Astrocyte (in vitro differentiated cells and primary cell): ENCODE measurements at regions not wholly inside any gene's neighbourhood (a gene's known extent, or its start where the extent isn't known, plus 50 kb on each side); places are given as distances from the start of the nearest gene placed in this dataset.
"Not testable (repeated sequence)": the region's sequence is repeated elsewhere in the genome, so short reads cannot be mapped to it uniquely, and the experiment has no call there.

Experiments
- DNase-seq: peaks from one replicate; pipeline ENCODE4 v3.0.0-alpha.2; 2010; ENCODE audit warnings: low read depth
- FAIRE-seq: peaks from 2 replicates; lab custom pipeline; 2011; peaks lifted over from hg19 to GRCh38; lab: Jason Lieb, UNC
- H2AFZ ChIP-seq: 2 replicates; pipeline ENCODE4 v1.6.0; 2012; ENCODE audit warnings: low read depth, low read length, inconsistent platforms
- H3K27ac ChIP-seq: 2 replicates; pipeline ENCODE4 v1.5.1; 2011; ENCODE audit warnings: low read depth, low read length, inconsistent platforms
- H3K27me3 ChIP-seq: 2 replicates; pipeline ENCODE4 v1.6.0; 2011; ENCODE audit warnings: low read length, inconsistent platforms; ENCODE audit not compliant: insufficient read depth
- H3K36me3 ChIP-seq: 2 replicates; pipeline ENCODE4 v1.5.1; 2011; ENCODE audit warnings: low read length, inconsistent platforms; ENCODE audit not compliant: insufficient read depth
- H3K4me1 ChIP-seq: 2 replicates; pipeline ENCODE4 v1.5.1; 2011; ENCODE audit warnings: low read length, inconsistent platforms; ENCODE audit not compliant: insufficient read depth
- H3K4me2 ChIP-seq: 2 replicates; pipeline ENCODE4 v1.6.0; 2012; ENCODE audit warnings: low read length, inconsistent platforms
- H3K4me3 ChIP-seq: 2 replicates; pipeline ENCODE4 v1.5.1; 2011; ENCODE audit warnings: low read depth, mild to moderate bottlenecking, low read length, inconsistent platforms; ENCODE audit not compliant: insufficient read depth
- H3K79me2 ChIP-seq: 2 replicates; pipeline ENCODE4 v1.6.0; 2012; ENCODE audit warnings: mild to moderate bottlenecking, low read length, inconsistent platforms; ENCODE audit not compliant: insufficient read depth
- H3K9ac ChIP-seq: 2 replicates; pipeline ENCODE4 v1.6.0; 2012; ENCODE audit warnings: mild to moderate bottlenecking, low read length, inconsistent platforms
- H3K9me3 ChIP-seq: 2 replicates; pipeline ENCODE4 v1.5.1; 2012; ENCODE audit warnings: low read depth, mild to moderate bottlenecking, low read length, inconsistent platforms; ENCODE audit not compliant: insufficient read depth
- H4K20me1 ChIP-seq: 2 replicates; pipeline ENCODE4 v1.6.0; 2012; ENCODE audit warnings: low read length, inconsistent platforms; ENCODE audit not compliant: insufficient read depth
- H3K27ac Mint-ChIP-seq: one replicate; pipeline ENCODE4 v1.8.0; 2021; ENCODE audit warnings: mild to moderate bottlenecking, mixed read lengths; ENCODE audit not compliant: unreplicated experiment
- H3K27me3 Mint-ChIP-seq: one replicate; pipeline ENCODE4 v1.8.0; 2021; ENCODE audit warnings: low read depth, mixed read lengths; ENCODE audit not compliant: unreplicated experiment
- H3K36me3 Mint-ChIP-seq: one replicate; pipeline ENCODE4 v1.8.0; 2021; ENCODE audit warnings: low read depth, mixed read lengths; ENCODE audit not compliant: unreplicated experiment
- H3K4me1 Mint-ChIP-seq: one replicate; pipeline ENCODE4 v1.8.0; 2021; ENCODE audit warnings: low read depth, mixed read lengths; ENCODE audit not compliant: unreplicated experiment
- H3K4me3 Mint-ChIP-seq: one replicate; pipeline ENCODE4 v1.8.0; 2021; ENCODE audit warnings: mild to moderate bottlenecking, moderate library complexity, mixed read lengths; ENCODE audit not compliant: unreplicated experiment
- H3K9me3 Mint-ChIP-seq: one replicate; pipeline ENCODE4 v1.8.0; 2021; ENCODE audit warnings: mild to moderate bottlenecking, mixed read lengths; ENCODE audit not compliant: unreplicated experiment
- EZH2 ChIP-seq: IDR thresholded peaks from 2 replicates; pipeline ENCODE4 v1.6.1; 2012; ENCODE audit warnings: mild to moderate bottlenecking, low read length, inconsistent platforms; ENCODE audit not compliant: insufficient read depth
- TF ChIP-seq, protein P1 (sequence below): IDR thresholded peaks from 2 replicates; pipeline ENCODE4 v1.5.1; 2011; ENCODE audit warnings: low read depth, mild to moderate bottlenecking, inconsistent platforms, low read length, moderate library complexity; ENCODE audit not compliant: insufficient read depth

- DNase-seq (peak; percentile 84), FAIRE-seq (no peak)
- no peak overlapping the region for H3K4me3 ChIP-seq
- H3K9ac ChIP-seq, result no peak overlapping the region
- peaks cover 6% of the 10 kb centered on the region for H3K4me1 ChIP-seq
- Mint-ChIP-seq H3K9me3 (no peaks in the 10 kb centered on the region), H3K27ac (peak overlapping the region; percentile 55), H3K4me1 (peaks cover 24% of the 10 kb centered on the region), H3K27me3 (no peaks in the 10 kb centered on the region), H3K36me3 (no peaks in the 10 kb centered on the region), H3K4me3 (no peak overlapping the region)
- H4K20me1 ChIP-seq, result no peaks in the 10 kb centered on the region
- no peaks in the 10 kb centered on the region for H3K27me3 ChIP-seq
- no peaks in the 10 kb centered on the region for H3K79me2 ChIP-seq
- H3K36me3 ChIP-seq, result no peaks in the 10 kb centered on the region
- H3K4me2 ChIP-seq, result peak overlapping the region; percentile 25
- TF ChIP-seq EZH2, result no peak
- TF ChIP-seq, protein P1, sequence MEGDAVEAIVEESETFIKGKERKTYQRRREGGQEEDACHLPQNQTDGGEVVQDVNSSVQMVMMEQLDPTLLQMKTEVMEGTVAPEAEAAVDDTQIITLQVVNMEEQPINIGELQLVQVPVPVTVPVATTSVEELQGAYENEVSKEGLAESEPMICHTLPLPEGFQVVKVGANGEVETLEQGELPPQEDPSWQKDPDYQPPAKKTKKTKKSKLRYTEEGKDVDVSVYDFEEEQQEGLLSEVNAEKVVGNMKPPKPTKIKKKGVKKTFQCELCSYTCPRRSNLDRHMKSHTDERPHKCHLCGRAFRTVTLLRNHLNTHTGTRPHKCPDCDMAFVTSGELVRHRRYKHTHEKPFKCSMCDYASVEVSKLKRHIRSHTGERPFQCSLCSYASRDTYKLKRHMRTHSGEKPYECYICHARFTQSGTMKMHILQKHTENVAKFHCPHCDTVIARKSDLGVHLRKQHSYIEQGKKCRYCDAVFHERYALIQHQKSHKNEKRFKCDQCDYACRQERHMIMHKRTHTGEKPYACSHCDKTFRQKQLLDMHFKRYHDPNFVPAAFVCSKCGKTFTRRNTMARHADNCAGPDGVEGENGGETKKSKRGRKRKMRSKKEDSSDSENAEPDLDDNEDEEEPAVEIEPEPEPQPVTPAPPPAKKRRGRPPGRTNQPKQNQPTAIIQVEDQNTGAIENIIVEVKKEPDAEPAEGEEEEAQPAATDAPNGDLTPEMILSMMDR, result no peak
- no peaks in the 10 kb centered on the region for H3K9me3 ChIP-seq
- no peak overlapping the region for H3K27ac ChIP-seq
- peak overlapping the region; percentile 59 for H2AFZ ChIP-seq
Observed at GRCh38 chr1:99441299-99442095, 177.2 kb downstream of the PLPPR4 start.

DNA sequence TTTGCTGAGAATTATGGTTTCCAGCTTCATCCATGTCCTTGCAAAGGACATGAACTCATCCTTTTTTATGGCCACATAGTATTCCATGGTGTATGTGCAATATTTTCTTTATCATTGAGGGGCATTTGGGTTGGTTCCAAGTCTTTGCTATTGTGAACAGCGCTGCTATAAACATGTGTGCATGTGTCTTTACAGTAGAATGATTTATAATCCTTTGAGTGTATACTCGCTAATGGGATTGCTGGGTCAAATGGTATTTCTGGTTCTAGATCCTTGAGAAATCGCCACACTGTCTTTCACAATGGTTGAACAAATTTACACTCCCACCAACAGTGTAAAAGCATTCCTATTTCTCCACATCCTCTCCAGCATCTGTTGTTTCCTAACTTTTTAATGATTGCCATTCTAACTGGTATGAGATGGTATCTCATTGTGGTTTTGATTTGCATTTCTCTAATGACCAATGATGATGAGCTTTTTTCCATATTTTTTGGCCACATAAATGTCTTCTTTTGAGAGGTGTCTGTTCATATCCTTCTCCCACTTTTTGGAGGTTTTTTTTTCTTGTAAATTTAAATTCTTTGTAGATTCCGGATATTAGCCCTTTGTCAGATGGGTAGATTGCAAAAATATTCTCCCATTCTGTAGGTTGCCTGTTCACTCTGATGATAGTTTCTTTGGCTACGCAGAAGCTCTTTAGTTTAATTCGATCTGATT lies 180.1 kb downstream of the PLPPR4 start:
- not testable (repeated sequence) for H3K27me3 Mint-ChIP-seq, H3K27me3 ChIP-seq, H3K27ac ChIP-seq

GRCh38 chr1:99445071-99445470 lies 180.8 kb downstream of the PLPPR4 start:
- Histone ChIP-seq H4K20me1 (no peaks in the 10 kb centered on the region), H3K27me3 (no peaks in the 10 kb centered on the region), H3K4me1 (peaks cover 6% of the 10 kb centered on the region), H2AFZ (no peak overlapping the region), H3K4me3 (no peak overlapping the region), H3K9me3 (no peaks in the 10 kb centered on the region), H3K79me2 (no peaks in the 10 kb centered on the region), H3K27ac (no peak overlapping the region), H3K4me2 (no peak overlapping the region), H3K36me3 (no peaks in the 10 kb centered on the region), H3K9ac (no peak overlapping the region)
- no peak for FAIRE-seq
- Mint-ChIP-seq H3K27me3 (no peaks in the 10 kb centered on the region), H3K4me3 (no peak overlapping the region), H3K9me3 (no peaks in the 10 kb centered on the region), H3K27ac (no peak overlapping the region), H3K36me3 (no peaks in the 10 kb centered on the region), H3K4me1 (peaks cover 22% of the 10 kb centered on the region)
- TF ChIP-seq, protein P1, result no peak
- no peak for TF ChIP-seq EZH2
- no peak for DNase-seq

More for the DNA sequence above, 180.1 kb downstream of the PLPPR4 start:
- not testable (repeated sequence) for H3K4me2 ChIP-seq, H3K4me1 ChIP-seq, H3K36me3 ChIP-seq, FAIRE-seq, H3K36me3 Mint-ChIP-seq, H3K4me3 Mint-ChIP-seq, H3K27ac Mint-ChIP-seq, H3K79me2 ChIP-seq, H3K9me3 ChIP-seq, DNase-seq, H3K9me3 Mint-ChIP-seq, H4K20me1 ChIP-seq, H2AFZ ChIP-seq, H3K9ac ChIP-seq, H3K4me3 ChIP-seq
- H3K4me1 Mint-ChIP-seq, result peaks cover 22% of the 10 kb centered on the region
